HFFc6 (cell line): ENCODE measurements at regions not wholly inside any gene's neighbourhood (a gene's known extent, or its start where the extent isn't known, plus 50 kb on each side); places are given as distances from the start of the nearest gene placed in this dataset.

Source experiments
- DNase-seq: peaks from one replicate; pipeline ENCODE4 v3.0.0-alpha.2; 2018
- H3K27ac Mint-ChIP-seq: 2 replicates; pipeline ENCODE4 v1.8.0; 2020; ENCODE audit warnings: mild to moderate bottlenecking, mixed read lengths
- H3K27me3 Mint-ChIP-seq: 2 replicates; pipeline ENCODE4 v1.8.0; 2021; ENCODE audit warnings: mild to moderate bottlenecking, moderate library complexity, mixed read lengths; ENCODE audit not compliant: insufficient read depth
- H3K36me3 Mint-ChIP-seq: 2 replicates; pipeline ENCODE4 v1.8.0; 2021; ENCODE audit warnings: low read depth, mixed read lengths
- H3K4me1 Mint-ChIP-seq: 2 replicates; pipeline ENCODE4 v1.8.0; 2020; ENCODE audit warnings: low read depth, mixed read lengths
- H3K4me3 Mint-ChIP-seq: 2 replicates; pipeline ENCODE4 v1.8.0; 2020; ENCODE audit warnings: mild to moderate bottlenecking, moderate library complexity, mixed read lengths
- H3K9me3 Mint-ChIP-seq: 2 replicates; pipeline ENCODE4 v1.8.0; 2020; ENCODE audit warnings: mild to moderate bottlenecking, mixed read lengths
- TF ChIP-seq, protein P1 (sequence below): fragments of 200-600 bp; sonication (generic); IDR thresholded peaks from 2 replicates; pipeline ENCODE4 v1.5.0; 2021; ENCODE audit warnings: antibody characterized with exemption, mild to moderate bottlenecking

DNA sequence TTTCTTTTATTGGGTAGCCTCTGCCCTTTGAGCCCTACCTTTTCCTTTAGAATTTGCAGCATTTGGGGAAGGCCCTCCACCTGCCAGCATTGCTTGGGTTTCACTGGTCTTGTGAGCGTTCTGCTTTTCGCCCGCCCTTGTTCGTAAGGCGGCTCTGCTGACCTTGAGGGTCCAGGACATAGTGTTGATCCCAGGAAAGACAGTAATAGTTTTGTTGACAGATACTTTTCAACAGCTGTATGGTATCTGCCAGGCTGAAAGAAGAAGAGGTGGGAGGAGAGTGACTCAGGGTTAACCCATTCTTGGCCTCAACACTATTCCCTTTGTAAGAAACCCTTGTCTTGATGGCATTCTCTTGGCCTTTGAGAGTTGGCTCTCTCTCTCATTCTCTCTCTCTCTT lies 113.4 kb upstream of the SPAG17 start:
- DNase-seq, result no peak
- Mint-ChIP-seq H3K4me3 (no peak overlapping the region), H3K27me3 (peaks cover 6% of the 10 kb centered on the region), H3K9me3 (no peaks in the 10 kb centered on the region), H3K36me3 (no peaks in the 10 kb centered on the region), H3K27ac (no peak overlapping the region), H3K4me1 (no peaks in the 10 kb centered on the region)
- TF ChIP-seq, protein P1, sequence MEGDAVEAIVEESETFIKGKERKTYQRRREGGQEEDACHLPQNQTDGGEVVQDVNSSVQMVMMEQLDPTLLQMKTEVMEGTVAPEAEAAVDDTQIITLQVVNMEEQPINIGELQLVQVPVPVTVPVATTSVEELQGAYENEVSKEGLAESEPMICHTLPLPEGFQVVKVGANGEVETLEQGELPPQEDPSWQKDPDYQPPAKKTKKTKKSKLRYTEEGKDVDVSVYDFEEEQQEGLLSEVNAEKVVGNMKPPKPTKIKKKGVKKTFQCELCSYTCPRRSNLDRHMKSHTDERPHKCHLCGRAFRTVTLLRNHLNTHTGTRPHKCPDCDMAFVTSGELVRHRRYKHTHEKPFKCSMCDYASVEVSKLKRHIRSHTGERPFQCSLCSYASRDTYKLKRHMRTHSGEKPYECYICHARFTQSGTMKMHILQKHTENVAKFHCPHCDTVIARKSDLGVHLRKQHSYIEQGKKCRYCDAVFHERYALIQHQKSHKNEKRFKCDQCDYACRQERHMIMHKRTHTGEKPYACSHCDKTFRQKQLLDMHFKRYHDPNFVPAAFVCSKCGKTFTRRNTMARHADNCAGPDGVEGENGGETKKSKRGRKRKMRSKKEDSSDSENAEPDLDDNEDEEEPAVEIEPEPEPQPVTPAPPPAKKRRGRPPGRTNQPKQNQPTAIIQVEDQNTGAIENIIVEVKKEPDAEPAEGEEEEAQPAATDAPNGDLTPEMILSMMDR, result no peak

DNA sequence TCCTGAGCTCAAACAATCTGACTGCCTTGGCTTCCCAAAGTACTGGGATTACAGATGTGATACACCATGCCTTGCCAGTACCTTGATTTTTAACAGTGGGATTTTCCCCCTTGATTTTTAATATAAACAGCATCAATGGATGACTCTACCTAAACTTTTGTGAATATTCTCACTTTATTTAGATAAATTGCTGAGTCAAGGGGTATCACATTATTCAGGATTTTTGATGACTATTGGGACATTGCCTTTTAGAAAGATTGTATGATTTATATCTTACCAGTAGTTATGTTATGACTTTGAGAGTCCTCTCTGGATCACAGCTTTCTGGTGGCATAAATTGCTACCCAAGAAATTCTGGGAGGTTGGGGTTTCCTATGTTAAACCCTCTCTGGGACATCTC lies 112.5 kb upstream of the SPAG17 start:
- DNase-seq, result no peak
- Mint-ChIP-seq H3K4me3 (no peak overlapping the region), H3K27ac (no peak overlapping the region), H3K4me1 (no peaks in the 10 kb centered on the region), H3K27me3 (peaks cover 10% of the 10 kb centered on the region), H3K36me3 (no peaks in the 10 kb centered on the region), H3K9me3 (no peaks in the 10 kb centered on the region)
- TF ChIP-seq, protein P1, result no peak

DNA sequence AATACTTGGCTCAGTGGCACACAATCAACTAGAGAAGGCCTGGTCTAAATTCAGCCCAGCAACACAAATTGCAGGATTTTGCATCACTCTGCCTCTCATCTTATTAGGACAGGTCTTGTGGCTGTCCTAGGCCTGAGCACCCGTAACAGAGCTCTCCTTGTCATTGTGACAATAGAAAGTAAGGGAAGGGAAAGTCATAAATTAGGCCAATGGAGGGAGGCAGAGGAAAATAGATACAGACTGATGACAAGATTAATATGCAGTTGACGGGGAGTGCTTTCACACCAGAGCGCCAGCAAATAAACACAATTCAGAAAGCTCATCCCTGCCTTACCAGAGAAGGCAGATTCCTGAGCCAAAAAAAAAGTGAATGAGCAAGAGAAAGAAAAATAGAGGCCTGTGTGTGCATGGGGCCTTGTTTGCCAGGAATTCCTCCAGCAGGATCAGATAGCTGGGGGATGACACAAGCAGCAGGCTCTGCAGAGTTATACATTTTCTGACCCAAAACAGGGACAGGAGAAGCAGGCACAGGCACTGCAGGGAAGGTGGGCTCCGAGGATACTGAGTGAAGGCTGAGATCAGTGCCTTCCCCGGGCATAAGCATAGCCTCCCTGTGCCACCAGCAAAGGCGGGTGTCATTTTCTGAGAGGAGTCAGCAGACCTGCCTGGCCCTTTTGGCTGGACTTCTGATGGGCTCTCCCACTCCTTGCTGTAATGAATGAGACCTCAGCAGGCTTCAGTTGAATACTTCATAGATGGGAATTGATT lies 110.0 kb upstream of the SPAG17 start:
- Mint-ChIP-seq H3K27me3 (peaks cover 11% of the 10 kb centered on the region), H3K27ac (no peak overlapping the region), H3K36me3 (no peaks in the 10 kb centered on the region), H3K9me3 (no peaks in the 10 kb centered on the region), H3K4me3 (no peak overlapping the region), H3K4me1 (no peaks in the 10 kb centered on the region)
- TF ChIP-seq, protein P1, result no peak
- no peak for DNase-seq

DNA sequence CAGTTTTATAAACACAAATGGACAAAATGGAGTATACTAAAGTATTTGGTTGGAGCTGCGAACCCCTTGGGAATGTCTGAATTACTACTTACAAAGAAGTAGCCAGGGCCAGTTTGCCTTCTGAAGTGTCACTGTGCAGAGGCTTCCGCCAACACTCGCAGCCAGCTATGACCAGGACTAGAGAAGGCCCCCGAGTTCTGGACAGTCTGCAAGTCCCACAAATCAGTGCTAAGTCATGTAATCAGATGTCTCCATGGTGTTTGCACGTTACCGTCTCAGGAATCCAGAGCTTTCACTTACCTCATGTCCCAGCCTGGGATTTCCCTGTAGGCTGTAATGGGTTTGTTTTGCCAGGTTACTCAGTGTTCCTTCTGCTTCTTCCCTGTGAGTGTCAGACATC lies 106.6 kb upstream of the SPAG17 start:
- Mint-ChIP-seq H3K4me3 (no peak overlapping the region), H3K36me3 (no peaks in the 10 kb centered on the region), H3K27ac (no peak overlapping the region)

DNA sequence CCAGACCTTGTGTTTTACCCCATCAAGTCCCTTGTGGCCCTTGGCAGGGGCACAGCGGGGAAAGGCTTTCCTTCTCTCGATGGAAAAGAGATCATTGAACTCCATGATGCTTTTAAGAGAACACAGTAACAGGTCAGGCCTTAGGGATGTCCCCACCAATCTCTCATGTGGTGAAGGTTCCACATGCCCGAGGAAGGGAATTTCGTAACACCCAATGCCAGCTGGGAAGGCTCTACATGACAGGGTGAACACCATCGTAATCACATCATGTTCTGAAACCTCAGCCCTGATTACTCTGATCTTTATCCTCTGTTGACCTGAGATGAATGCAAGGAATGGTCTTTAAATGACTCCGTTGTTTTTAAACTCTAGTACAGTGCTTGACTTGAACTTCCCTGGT lies 105.5 kb upstream of the SPAG17 start:
- Mint-ChIP-seq H3K27me3 (peaks cover 11% of the 10 kb centered on the region), H3K4me1 (no peaks in the 10 kb centered on the region), H3K9me3 (no peaks in the 10 kb centered on the region), H3K36me3 (no peaks in the 10 kb centered on the region), H3K27ac (no peak overlapping the region), H3K4me3 (no peak overlapping the region)
- TF ChIP-seq, protein P1, result no peak
- no peak for DNase-seq

More for the DNA sequence above, 106.6 kb upstream of the SPAG17 start:
- Mint-ChIP-seq H3K27me3 (peaks cover 11% of the 10 kb centered on the region), H3K9me3 (no peaks in the 10 kb centered on the region), H3K4me1 (no peaks in the 10 kb centered on the region)
- TF ChIP-seq, protein P1, result no peak
- no peak for DNase-seq
